ENCODE measurements at regions not wholly inside any gene's neighbourhood (a gene's known extent, or its start where the extent isn't known, plus 50 kb on each side); places are given as distances from the start of the nearest gene placed in this dataset.

DNA sequence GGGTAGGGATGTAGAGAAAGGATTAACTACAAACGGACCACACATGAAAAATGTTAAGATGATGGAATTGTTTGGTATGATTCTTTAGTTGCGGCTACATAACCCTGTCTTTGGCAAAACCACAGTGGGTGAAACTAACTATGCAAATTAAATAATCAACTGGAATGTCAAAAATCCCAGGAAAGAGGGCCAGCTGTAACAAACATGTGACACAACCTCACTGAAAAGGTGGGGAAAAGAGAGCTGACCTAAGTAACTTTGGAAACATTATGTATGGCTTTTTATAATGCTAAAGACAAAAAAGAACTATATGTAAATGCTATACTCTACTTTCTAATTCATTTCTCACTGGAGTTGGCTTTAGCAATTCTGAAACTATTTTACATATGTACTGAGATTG lies 252.0 kb downstream of the MRPS30 start:
- no peak overlapping the region for H3K4me3 ChIP-seq
- no peak for TF ChIP-seq CTCF (IDR thresholded peaks at IDR 0.05)
- no peaks in the 10 kb centered on the region for H3K9me3 ChIP-seq
- H3K27ac ChIP-seq, result no peak overlapping the region
- no peak for DNase-seq (ENCODE audit: low spot score in 2 of 2)
- intact Hi-C loops (cut with DNase I), result no loop called here
- H3K27me3 ChIP-seq, result no peaks in the 10 kb centered on the region
- H3K36me3 ChIP-seq, result no peaks in the 10 kb centered on the region
- no peaks in the 10 kb centered on the region for H3K4me1 ChIP-seq

- H3K9me3 ChIP-seq, result no peaks in the 10 kb centered on the region
- no peaks in the 10 kb centered on the region for H3K27me3 ChIP-seq
- no peak overlapping the region for H3K27ac ChIP-seq
- H3K4me1 ChIP-seq, result no peaks in the 10 kb centered on the region
- intact Hi-C loops (cut with DNase I), result no loop called here
- no peak overlapping the region for H3K4me3 ChIP-seq
- H3K36me3 ChIP-seq, result no peaks in the 10 kb centered on the region
- TF ChIP-seq CTCF (IDR thresholded peaks at IDR 0.05), result no peak
- no peak for DNase-seq (ENCODE audit: low spot score in 2 of 2)
Observed at GRCh38 chr5:45062044-45062443, 253.3 kb downstream of the MRPS30 start.

DNA sequence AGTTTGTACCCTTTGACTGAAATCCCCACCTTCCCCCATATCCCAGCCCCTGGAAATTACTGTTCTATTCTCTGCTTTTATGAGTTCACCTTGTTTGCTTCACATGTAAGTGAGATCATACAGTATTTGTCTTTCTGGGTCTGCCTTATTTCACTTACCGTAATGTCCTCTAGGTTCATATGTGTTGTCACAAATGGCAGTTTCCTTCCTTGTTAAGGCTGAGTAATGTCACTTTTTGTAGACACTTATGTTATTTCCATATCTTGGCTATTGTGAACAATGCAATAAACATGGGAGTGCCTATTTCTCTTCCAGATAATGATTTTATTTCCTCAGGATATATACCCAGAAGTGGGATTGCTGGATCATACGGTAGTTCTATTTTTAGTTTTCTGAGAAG lies 272.3 kb downstream of the MRPS30 start:
- H3K36me3 ChIP-seq, result no peaks in the 10 kb centered on the region
- no peak overlapping the region for H3K4me3 ChIP-seq
- no peaks in the 10 kb centered on the region for H3K4me1 ChIP-seq
- no peaks in the 10 kb centered on the region for H3K27me3 ChIP-seq
- H3K9me3 ChIP-seq, result no peaks in the 10 kb centered on the region
- no peak for TF ChIP-seq CTCF (IDR thresholded peaks at IDR 0.05)
- no peak overlapping the region for H3K27ac ChIP-seq
- intact Hi-C loops (cut with DNase I), result no loop called here
- no peak for DNase-seq (ENCODE audit: low spot score in 2 of 2)

GRCh38 chr5:45089870-45090269 lies 281.1 kb downstream of the MRPS30 start:
- no peak overlapping the region for H3K27ac ChIP-seq
- H3K4me1 ChIP-seq, result no peaks in the 10 kb centered on the region
- no peaks in the 10 kb centered on the region for H3K9me3 ChIP-seq
- no peaks in the 10 kb centered on the region for H3K27me3 ChIP-seq
- TF ChIP-seq CTCF (IDR thresholded peaks at IDR 0.05), result no peak
- DNase-seq (ENCODE audit: low spot score in 2 of 2), result no peak
- no peaks in the 10 kb centered on the region for H3K36me3 ChIP-seq
- no peak overlapping the region for H3K4me3 ChIP-seq
- intact Hi-C loops (cut with DNase I), result no loop called here

DNA sequence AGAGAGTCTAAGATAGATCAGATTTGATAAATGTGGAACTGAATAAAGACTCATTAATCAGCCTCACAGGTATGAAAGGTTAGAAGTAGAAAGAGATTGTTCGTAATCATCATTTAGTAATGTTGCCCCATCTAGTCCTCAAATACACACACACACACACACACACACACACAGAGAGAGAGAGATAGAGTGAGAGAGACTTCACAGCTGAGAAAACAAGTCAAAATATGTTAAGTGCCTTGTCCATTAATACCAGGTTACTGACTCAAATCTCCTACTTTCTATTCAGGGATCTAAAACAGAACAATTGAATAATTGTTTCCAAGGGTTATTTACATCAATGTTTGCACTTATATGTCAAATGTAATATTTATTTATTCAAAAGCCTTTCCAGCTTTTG lies 284.6 kb downstream of the MRPS30 start:
- intact Hi-C loops (cut with DNase I), result no loop called here
- Histone ChIP-seq H3K4me3 (no peak overlapping the region), H3K36me3 (no peaks in the 10 kb centered on the region), H3K27me3 (no peaks in the 10 kb centered on the region), H3K27ac (no peak overlapping the region), H3K9me3 (no peaks in the 10 kb centered on the region), H3K4me1 (no peaks in the 10 kb centered on the region)
- no peak for DNase-seq (ENCODE audit: low spot score in 2 of 2)
- no peak for TF ChIP-seq CTCF (IDR thresholded peaks at IDR 0.05)

DNA sequence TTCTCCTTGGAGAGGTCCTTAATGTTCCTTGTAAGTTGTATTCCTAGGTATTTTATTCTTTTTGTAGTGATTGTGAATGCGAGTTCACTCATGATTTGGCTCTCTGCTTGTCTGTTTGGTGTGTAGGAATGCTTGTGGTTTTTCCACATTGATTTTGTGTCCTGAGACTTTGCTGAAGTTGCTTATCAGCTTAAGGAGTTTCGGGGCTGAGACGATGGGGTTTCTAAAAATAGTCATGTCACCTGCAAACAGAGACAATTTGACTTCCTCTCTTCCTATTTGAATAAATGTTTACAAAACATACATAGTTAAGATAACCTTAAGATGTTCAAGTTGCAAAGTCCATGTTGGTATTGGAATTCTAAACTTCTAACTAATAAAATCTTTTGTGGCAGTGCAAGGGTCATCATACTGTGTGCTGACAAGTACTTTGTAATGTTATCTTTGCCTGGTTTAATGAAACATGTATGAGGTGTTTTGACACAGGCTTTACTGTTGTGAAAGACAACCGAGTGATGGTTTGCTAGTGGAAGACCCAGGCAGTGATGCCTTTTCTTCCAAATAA lies 286.2 kb downstream of the MRPS30 start:
- no peaks in the 10 kb centered on the region for H3K27me3 ChIP-seq
- H3K4me1 ChIP-seq, result no peaks in the 10 kb centered on the region
- no peaks in the 10 kb centered on the region for H3K36me3 ChIP-seq
- intact Hi-C loops (cut with DNase I), result no loop called here
- no peaks in the 10 kb centered on the region for H3K9me3 ChIP-seq
- H3K27ac ChIP-seq, result no peak overlapping the region
- TF ChIP-seq CTCF (IDR thresholded peaks at IDR 0.05), result no peak
- no peak for DNase-seq (ENCODE audit: low spot score in 2 of 2)
- no peak overlapping the region for H3K4me3 ChIP-seq
